HCEC 1CT (cell line): ENCODE measurements at regions not wholly inside any gene's neighbourhood (a gene's known extent, or its start where the extent isn't known, plus 50 kb on each side); places are given as distances from the start of the nearest gene placed in this dataset.
"Not testable (repeated sequence)": the region's sequence is repeated elsewhere in the genome, so short reads cannot be mapped to it uniquely, and the experiment has no call there.

Experiments used
- DNase-seq: peaks from one replicate; pipeline ENCODE4 v3.0.0-alpha.2; 2017

GRCh38 chr21:35982717-35983116 is 77.6 kb downstream of the SETD4 start:
- no peak for DNase-seq

GRCh38 chr21:35981514-35982070 is 78.7 kb downstream of the SETD4 start:
- no peak for DNase-seq

- no peak for DNase-seq
These were observed 79.5 kb downstream of the SETD4 start for GRCh38 chr21:35980821-35981220.

- DNase-seq: not testable (repeated sequence)
These were observed 82.5 kb downstream of the SETD4 start for GRCh38 chr21:35977860-35978259.

GRCh38 chr21:35976929-35977328 is 83.4 kb downstream of the SETD4 start:
- no peak for DNase-seq

GRCh38 chr21:35976481-35976880 is 83.8 kb downstream of the SETD4 start:
- no peak for DNase-seq

- no peak for DNase-seq
These were observed 85.6 kb downstream of the SETD4 start for GRCh38 chr21:35974775-35975174.

- no peak for DNase-seq
These were observed 88.5 kb downstream of the SETD4 start for GRCh38 chr21:35971824-35972223.

GRCh38 chr21:35969281-35969680 is 91.0 kb downstream of the SETD4 start:
- no peak for DNase-seq

GRCh38 chr21:35968564-35968963 is 91.8 kb downstream of the SETD4 start:
- no peak for DNase-seq

- DNase-seq: no peak
These were observed 94.6 kb downstream of the SETD4 start for GRCh38 chr21:35965699-35966098.

GRCh38 chr21:35963920-35964451 is 96.3 kb downstream of the SETD4 start:
- peak; percentile 1 for DNase-seq

GRCh38 chr21:35962917-35963316 is 97.4 kb downstream of the SETD4 start:
- no peak for DNase-seq

GRCh38 chr21:35954066-35954465 is 106.3 kb downstream of the SETD4 start:
- DNase-seq: no peak

- DNase-seq: no peak
These were observed 106.7 kb downstream of the SETD4 start for GRCh38 chr21:35953597-35953996.

- DNase-seq: no peak
These were observed 107.5 kb downstream of the SETD4 start for GRCh38 chr21:35952651-35953340.

GRCh38 chr21:35948982-35949381 is 111.3 kb downstream of the SETD4 start:
- no peak for DNase-seq

- DNase-seq: no peak
These were observed 115.1 kb downstream of the SETD4 start for GRCh38 chr21:35945089-35945671.

- DNase-seq: no peak
These were observed 116.6 kb downstream of the SETD4 start for GRCh38 chr21:35943752-35944151.

GRCh38 chr21:35942211-35943144 is 117.8 kb downstream of the SETD4 start:
- DNase-seq: no peak

GRCh38 chr21:35940074-35940927 is 120.0 kb downstream of the SETD4 start:
- DNase-seq: peak; percentile 72

GRCh38 chr21:35938446-35938845 is 121.9 kb downstream of the SETD4 start:
- no peak for DNase-seq
